MM.1S (cell line): ENCODE measurements at regions not wholly inside any gene's neighbourhood (a gene's known extent, or its start where the extent isn't known, plus 50 kb on each side); places are given as distances from the start of the nearest gene placed in this dataset.

Experiments
- DNase-seq: peaks from one replicate; pipeline ENCODE4 v3.0.0-alpha.2; 2015
- H2AFZ ChIP-seq: fragments of 300-600 bp; sonication (generic); 2 replicates; pipeline ENCODE4 v1.6.0; 2016; ENCODE audit warnings: antibody characterized with exemption, low read length
- H3F3A ChIP-seq: fragments of 300-600 bp; sonication (generic); 2 replicates; pipeline ENCODE4 v1.6.1; 2016; ENCODE audit warnings: mild to moderate bottlenecking, antibody characterized with exemption, low read length, moderate library complexity, mixed read lengths; ENCODE audit not compliant: insufficient read depth
- H3K27ac ChIP-seq: fragments of 300-600 bp; sonication (generic); 2 replicates; pipeline ENCODE4 v1.5.1; 2016; ENCODE audit warnings: mild to moderate bottlenecking, low read length
- H3K27me3 ChIP-seq: fragments of 300-600 bp; sonication (generic); replicated peaks from 2 replicates; pipeline ENCODE4 v1.6.0; 2016; ENCODE audit warnings: low read length; ENCODE audit not compliant: insufficient read depth
- H3K36me3 ChIP-seq: fragments of 300-600 bp; sonication (generic); replicated peaks from 2 replicates; pipeline ENCODE4 v1.6.1; 2016; ENCODE audit warnings: mild to moderate bottlenecking, low read length, mixed read lengths; ENCODE audit not compliant: insufficient read depth
- H3K4me1 ChIP-seq: fragments of 300-600 bp; sonication (generic); 2 replicates; pipeline ENCODE4 v1.6.1; 2016; ENCODE audit warnings: low read length, mixed read lengths
- H3K4me2 ChIP-seq: fragments of 300-600 bp; sonication (generic); 2 replicates; pipeline ENCODE4 v1.6.0; 2016; ENCODE audit warnings: low read depth, low read length
- H3K4me3 ChIP-seq: fragments of 300-600 bp; sonication (generic); 2 replicates; pipeline ENCODE4 v1.5.1; 2016; ENCODE audit warnings: low read length, mixed read lengths
- H3K79me2 ChIP-seq: fragments of 300-600 bp; sonication (generic); 2 replicates; pipeline ENCODE4 v1.6.1; 2016; ENCODE audit warnings: mixed run types, low read length, mixed read lengths
- H3K9ac ChIP-seq: fragments of 300-600 bp; sonication (generic); 2 replicates; pipeline ENCODE4 v1.6.1; 2016; ENCODE audit warnings: low read length, mixed read lengths
- H3K9me2 ChIP-seq: fragments of 300-600 bp; sonication (generic); replicated peaks from 2 replicates; pipeline ENCODE4 v1.6.1; 2016; ENCODE audit warnings: mild to moderate bottlenecking, low read length, mixed read lengths; ENCODE audit not compliant: insufficient read depth
- H3K9me3 ChIP-seq: fragments of 300-600 bp; sonication (generic); replicated peaks from 2 replicates; pipeline ENCODE4 v1.6.1; 2016; ENCODE audit warnings: mild to moderate bottlenecking, low read length, mixed read lengths; ENCODE audit not compliant: insufficient read depth
- H4K20me1 ChIP-seq: fragments of 300-600 bp; sonication (generic); 2 replicates; pipeline ENCODE4 v1.6.1; 2016; ENCODE audit warnings: mild to moderate bottlenecking, low read length, moderate library complexity, mixed read lengths; ENCODE audit not compliant: insufficient read depth
- EZH2 ChIP-seq: fragments of 300-600 bp; sonication (generic); optimal IDR thresholded peaks from 2 replicates; pipeline ENCODE3; 2017; ENCODE audit warnings: low read depth, mild to moderate bottlenecking, antibody characterized with exemption, low read length, mixed read lengths
- EZH2phosphoT487 ChIP-seq: fragments of 300-600 bp; sonication (generic); IDR thresholded peaks from 2 replicates; pipeline ENCODE4 v1.6.1; 2018; ENCODE audit warnings: antibody characterized with exemption, low read length
- TF ChIP-seq, protein P1 (sequence below): fragments of 300-600 bp; sonication (generic); IDR thresholded peaks from 2 replicates; pipeline ENCODE4 v1.5.1; 2016; ENCODE audit warnings: antibody characterized with exemption, low read length, mixed read lengths

DNA sequence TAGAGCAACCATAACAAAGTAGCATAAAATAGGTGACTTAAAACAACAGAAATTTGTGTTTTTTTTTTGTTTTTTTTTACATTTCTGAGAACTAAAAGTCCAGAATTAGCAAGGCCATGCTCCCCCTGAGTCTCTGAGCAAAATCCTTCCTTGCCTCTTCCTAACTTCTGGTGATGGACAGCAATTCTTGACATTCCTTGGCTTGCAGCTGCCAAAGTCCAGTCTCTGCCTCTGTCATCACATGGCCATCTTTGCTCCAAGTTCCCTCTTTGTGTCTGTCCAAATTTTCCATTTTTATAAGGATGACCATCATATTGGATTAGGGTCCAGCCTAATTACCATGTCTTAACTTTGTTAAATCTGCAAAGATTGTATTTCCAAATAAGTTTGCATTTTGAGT lies 407.2 kb downstream of the PDHA2 start:
- no peak for TF ChIP-seq EZH2phosphoT487
- TF ChIP-seq, protein P1, sequence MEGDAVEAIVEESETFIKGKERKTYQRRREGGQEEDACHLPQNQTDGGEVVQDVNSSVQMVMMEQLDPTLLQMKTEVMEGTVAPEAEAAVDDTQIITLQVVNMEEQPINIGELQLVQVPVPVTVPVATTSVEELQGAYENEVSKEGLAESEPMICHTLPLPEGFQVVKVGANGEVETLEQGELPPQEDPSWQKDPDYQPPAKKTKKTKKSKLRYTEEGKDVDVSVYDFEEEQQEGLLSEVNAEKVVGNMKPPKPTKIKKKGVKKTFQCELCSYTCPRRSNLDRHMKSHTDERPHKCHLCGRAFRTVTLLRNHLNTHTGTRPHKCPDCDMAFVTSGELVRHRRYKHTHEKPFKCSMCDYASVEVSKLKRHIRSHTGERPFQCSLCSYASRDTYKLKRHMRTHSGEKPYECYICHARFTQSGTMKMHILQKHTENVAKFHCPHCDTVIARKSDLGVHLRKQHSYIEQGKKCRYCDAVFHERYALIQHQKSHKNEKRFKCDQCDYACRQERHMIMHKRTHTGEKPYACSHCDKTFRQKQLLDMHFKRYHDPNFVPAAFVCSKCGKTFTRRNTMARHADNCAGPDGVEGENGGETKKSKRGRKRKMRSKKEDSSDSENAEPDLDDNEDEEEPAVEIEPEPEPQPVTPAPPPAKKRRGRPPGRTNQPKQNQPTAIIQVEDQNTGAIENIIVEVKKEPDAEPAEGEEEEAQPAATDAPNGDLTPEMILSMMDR = no peak
- no peak for TF ChIP-seq EZH2
- no peak overlapping the region for H3K27ac ChIP-seq

DNA sequence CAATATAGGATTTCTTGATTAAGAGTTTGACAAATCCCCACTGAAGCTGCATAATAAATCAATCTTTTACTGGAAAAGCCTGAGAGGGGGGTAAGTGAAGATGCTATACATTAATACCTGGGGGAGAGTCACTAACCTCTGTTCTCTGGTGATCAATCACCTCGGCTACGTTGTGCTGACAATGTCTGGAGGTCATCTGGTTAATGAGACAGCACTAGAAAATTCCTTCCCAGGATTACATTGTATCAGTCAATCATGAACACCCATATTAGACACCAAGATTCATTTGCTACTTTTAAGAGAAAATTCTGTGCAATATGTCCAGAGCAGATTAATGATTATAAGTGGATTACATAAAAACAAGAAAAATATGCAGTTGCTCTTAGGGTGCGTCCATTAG lies 408.3 kb downstream of the PDHA2 start:
- Histone ChIP-seq H2AFZ (no peak overlapping the region), H3K4me2 (no peak overlapping the region), H3K9me3 (no peaks in the 10 kb centered on the region), H3K27ac (no peak overlapping the region), H4K20me1 (no peaks in the 10 kb centered on the region), H3K4me3 (no peak overlapping the region), H3K27me3 (no peaks in the 10 kb centered on the region), H3K36me3 (no peaks in the 10 kb centered on the region), H3F3A (no peaks in the 10 kb centered on the region), H3K4me1 (no peaks in the 10 kb centered on the region), H3K79me2 (no peaks in the 10 kb centered on the region), H3K9ac (no peak overlapping the region), H3K9me2 (no peaks in the 10 kb centered on the region)
- no peak for DNase-seq
- TF ChIP-seq EZH2phosphoT487 = no peak
- TF ChIP-seq, protein P1 = no peak
- no peak for TF ChIP-seq EZH2

More for the DNA sequence above, 407.2 kb downstream of the PDHA2 start:
- no peak overlapping the region for H3K9ac ChIP-seq
- no peaks in the 10 kb centered on the region for H3K9me2 ChIP-seq
- no peaks in the 10 kb centered on the region for H3K27me3 ChIP-seq
- H3K4me3 ChIP-seq = no peak overlapping the region
- H3K36me3 ChIP-seq = no peaks in the 10 kb centered on the region
- no peak overlapping the region for H3K4me2 ChIP-seq
- H2AFZ ChIP-seq = no peak overlapping the region
- H4K20me1 ChIP-seq = no peaks in the 10 kb centered on the region
- no peaks in the 10 kb centered on the region for H3K4me1 ChIP-seq
- no peaks in the 10 kb centered on the region for H3F3A ChIP-seq
- no peaks in the 10 kb centered on the region for H3K9me3 ChIP-seq
- DNase-seq = no peak
- H3K79me2 ChIP-seq = no peaks in the 10 kb centered on the region

DNA sequence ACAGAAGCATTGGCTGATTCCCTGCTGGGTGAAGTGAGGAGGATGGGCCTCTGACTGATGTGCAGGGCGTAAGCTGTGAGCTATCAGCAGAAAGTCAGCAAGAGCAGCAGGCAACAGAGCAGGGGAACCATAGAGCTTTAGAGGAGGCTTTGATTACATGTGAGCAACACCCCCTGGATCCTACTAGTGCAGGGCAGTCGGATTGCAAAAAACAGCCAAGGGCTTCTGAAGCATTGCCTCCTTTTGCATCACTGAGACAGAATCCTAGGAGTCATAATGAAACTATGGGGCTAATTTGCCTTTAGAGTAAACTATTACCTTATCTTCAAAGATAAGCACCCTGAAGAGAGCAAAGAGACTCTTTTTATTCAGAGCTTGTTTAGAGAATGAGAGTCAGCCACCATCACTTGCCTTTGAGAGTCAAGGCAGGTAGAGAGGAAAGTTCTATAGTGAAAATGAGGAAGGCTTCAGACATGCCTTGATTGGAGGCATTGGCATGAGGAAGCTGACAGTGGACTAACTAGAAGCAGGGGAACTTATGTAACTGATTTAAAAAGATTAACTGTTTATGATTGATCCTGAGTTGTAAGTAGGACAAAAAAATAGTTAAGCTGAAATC lies 420.3 kb downstream of the PDHA2 start:
- H3K9me3 ChIP-seq = no peaks in the 10 kb centered on the region
- no peak overlapping the region for H3K4me2 ChIP-seq
- no peak overlapping the region for H3K9ac ChIP-seq
- DNase-seq = no peak
- H3K79me2 ChIP-seq = no peaks in the 10 kb centered on the region
- no peak overlapping the region for H3K27ac ChIP-seq
- no peaks in the 10 kb centered on the region for H4K20me1 ChIP-seq
- no peaks in the 10 kb centered on the region for H3K27me3 ChIP-seq
- H3K4me3 ChIP-seq = no peak overlapping the region
- no peaks in the 10 kb centered on the region for H3F3A ChIP-seq
- no peak overlapping the region for H2AFZ ChIP-seq
- H3K36me3 ChIP-seq = no peaks in the 10 kb centered on the region
- no peaks in the 10 kb centered on the region for H3K9me2 ChIP-seq
- TF ChIP-seq, protein P1 = no peak
- TF ChIP-seq EZH2 = no peak
- TF ChIP-seq EZH2phosphoT487 = no peak
- no peaks in the 10 kb centered on the region for H3K4me1 ChIP-seq
